Mesodermal cell (in vitro differentiated cells): ENCODE measurements at regions not wholly inside any gene's neighbourhood (a gene's known extent, or its start where the extent isn't known, plus 50 kb on each side); places are given as distances from the start of the nearest gene placed in this dataset.

Source experiments
- H3K27ac ChIP-seq: 2 replicates; pipeline ENCODE4 v1.7.0; 2013; ENCODE audit warnings: mild to moderate bottlenecking, low read depth, low read length, moderate library complexity; ENCODE audit not compliant: severe bottlenecking
- H3K36me3 ChIP-seq: 2 replicates; pipeline ENCODE4 v1.7.1; 2013; ENCODE audit warnings: mild to moderate bottlenecking, low read length, moderate library complexity; ENCODE audit not compliant: control insufficient read depth, insufficient read depth
- H3K4me1 ChIP-seq: one replicate; pipeline ENCODE4 v1.7.1; 2013; ENCODE audit warnings: mild to moderate bottlenecking, low read length; ENCODE audit not compliant: insufficient read depth, control insufficient read depth, poor library complexity, severe bottlenecking
- H3K4me3 ChIP-seq: 2 replicates; pipeline ENCODE4 v1.7.0; 2013; ENCODE audit warnings: low read length, control low read depth, mild to moderate bottlenecking; ENCODE audit not compliant: insufficient read depth, poor library complexity, severe bottlenecking; ENCODE audit errors: extremely low read depth
- H3K9me3 ChIP-seq: 2 replicates; pipeline ENCODE4 v1.7.1; 2013; ENCODE audit warnings: mild to moderate bottlenecking, low read length, moderate library complexity; ENCODE audit not compliant: control insufficient read depth
- WGBS, 2 experiments: methylation state at CpG; one replicate each; pipeline ENCODE4 v1.1.5; 2013; ENCODE audit warnings: missing lambda C conversion rate in 2 of 2; ENCODE audit not compliant: insufficient coverage in 2 of 2; 5-methylcytosine and 5-hydroxymethylcytosine counted together

DNA sequence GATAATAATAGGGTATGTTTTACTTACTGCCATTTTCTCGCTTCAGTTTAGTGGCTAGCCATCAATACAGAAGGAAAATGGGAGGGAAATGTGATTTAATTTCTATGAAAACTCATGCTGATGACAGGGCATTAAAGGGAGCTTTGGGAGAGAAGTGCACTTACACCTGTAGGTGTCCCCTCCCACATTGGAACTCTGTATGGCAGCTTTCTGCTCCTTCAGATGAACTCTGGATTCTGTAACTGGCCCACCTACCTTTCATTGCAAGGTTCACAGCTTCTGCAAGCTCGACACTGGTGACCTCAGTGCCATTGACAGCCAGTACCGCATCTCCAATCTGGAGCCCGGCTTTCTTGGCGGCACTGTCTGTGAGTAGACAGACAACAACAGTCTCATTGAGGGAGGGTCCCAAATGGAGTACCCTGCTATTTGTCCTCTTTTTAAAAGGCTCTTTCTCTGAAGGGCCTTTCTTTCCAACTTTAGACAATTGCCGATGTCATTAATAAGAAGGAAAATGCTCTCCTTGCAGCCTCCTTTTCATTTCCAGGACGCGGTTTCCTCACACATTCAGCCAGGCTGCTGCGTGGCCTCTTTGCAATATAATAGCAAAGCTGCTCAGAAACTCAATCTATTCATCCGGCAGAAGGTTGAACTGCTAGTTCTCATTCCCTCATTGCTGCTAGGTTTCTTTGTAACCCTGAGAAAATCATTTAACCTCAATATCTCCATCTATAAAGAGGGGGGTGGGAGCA, 63.6 kb downstream of the NUDT12 start:
- Histone ChIP-seq H3K9me3 (peaks cover 2% of the 10 kb centered on the region), H3K27ac (no peak overlapping the region), H3K4me3 (no peak overlapping the region), H3K4me1 (no peaks in the 10 kb centered on the region), H3K36me3 (no peaks in the 10 kb centered on the region)
- WGBS, 2 experiments = 58 to 60% methylated on average over 9 of the region's 10 CpGs

DNA sequence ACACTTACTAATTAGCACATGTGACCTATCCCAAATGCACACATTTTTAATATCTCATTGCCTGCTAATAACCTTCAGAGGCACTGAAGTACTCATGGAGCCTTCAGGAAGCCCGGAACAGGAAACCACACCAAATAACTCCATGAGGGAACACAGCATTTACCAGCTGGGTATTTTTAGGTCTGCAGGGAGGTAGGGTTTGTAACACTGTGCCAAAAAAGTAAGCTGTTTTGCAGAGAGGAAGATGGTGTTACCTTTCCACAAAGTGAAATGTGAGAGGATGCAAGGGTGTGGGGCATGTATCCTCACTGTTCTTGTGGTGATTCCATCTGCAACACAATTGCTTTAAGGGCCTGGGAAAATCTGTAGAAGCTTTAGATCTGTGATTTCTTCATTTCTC, 64.4 kb downstream of the NUDT12 start:
- Histone ChIP-seq H3K27ac (no peak overlapping the region), H3K4me1 (no peaks in the 10 kb centered on the region), H3K9me3 (peaks cover 2% of the 10 kb centered on the region), H3K4me3 (no peak overlapping the region), H3K36me3 (no peaks in the 10 kb centered on the region)
- 100% methylated on average over 1 of the region's 1 CpG; no CpG with 5 or more reads in 1 of the 2 experiments for WGBS, 2 experiments

GRCh38 chr5:103497781-103498180, 64.8 kb downstream of the NUDT12 start:
- WGBS, 2 experiments = 85% methylated on average over 2 of the region's 3 CpGs; no CpG with 5 or more reads in 1 of the 2 experiments
- Histone ChIP-seq H3K36me3 (no peaks in the 10 kb centered on the region), H3K4me3 (no peak overlapping the region), H3K27ac (no peak overlapping the region), H3K9me3 (peaks cover 2% of the 10 kb centered on the region), H3K4me1 (no peaks in the 10 kb centered on the region)

GRCh38 chr5:103490030-103490739, 72.4 kb downstream of the NUDT12 start:
- no peaks in the 10 kb centered on the region for H3K4me1 ChIP-seq
- WGBS, 2 experiments = 88 to 100% methylated on average over 1 of the region's 4 CpGs
- H3K9me3 ChIP-seq = peaks cover 2% of the 10 kb centered on the region
- no peaks in the 10 kb centered on the region for H3K36me3 ChIP-seq
- no peak overlapping the region for H3K27ac ChIP-seq
- H3K4me3 ChIP-seq = no peak overlapping the region

- Histone ChIP-seq H3K4me3 (no peak overlapping the region), H3K9me3 (peaks cover 2% of the 10 kb centered on the region), H3K4me1 (no peaks in the 10 kb centered on the region), H3K36me3 (no peaks in the 10 kb centered on the region), H3K27ac (no peak overlapping the region)
- 17 to 100% methylated on average over 1 of the region's 2 CpGs for WGBS, 2 experiments
Observed at GRCh38 chr5:103489307-103489706, 73.3 kb downstream of the NUDT12 start.

DNA sequence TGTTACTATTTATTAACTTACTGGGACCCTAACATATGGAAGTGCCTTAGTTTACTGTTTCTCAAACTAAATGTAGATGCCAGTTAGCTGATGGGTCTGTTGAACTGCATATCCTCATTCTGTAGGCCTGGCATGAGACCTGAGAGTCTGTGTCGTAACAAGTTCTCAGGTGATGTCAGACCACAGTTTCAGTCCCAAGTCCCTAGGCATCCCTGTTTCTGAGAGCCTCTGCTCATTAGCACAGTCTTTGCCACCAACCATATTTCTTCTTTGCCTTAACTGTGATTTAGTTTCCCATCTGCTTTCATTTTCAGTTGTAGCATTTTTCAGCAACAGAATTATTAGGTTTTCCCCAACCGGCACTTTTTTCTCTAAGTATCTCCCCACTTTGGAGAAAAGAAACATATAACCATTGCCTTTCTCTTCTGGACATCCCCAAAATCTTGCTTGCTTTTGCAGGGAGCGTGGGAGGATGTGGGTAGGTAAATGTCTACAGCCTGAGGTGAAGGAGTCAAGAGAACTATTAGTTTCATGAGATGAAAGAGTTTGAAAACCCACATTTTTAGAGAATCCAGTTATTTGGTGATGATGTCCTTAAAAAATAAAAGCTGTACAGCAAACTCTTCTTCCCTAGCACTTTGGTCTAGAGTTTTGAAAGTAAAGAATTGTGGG, 74.6 kb downstream of the NUDT12 start:
- Histone ChIP-seq H3K4me3 (no peak overlapping the region), H3K27ac (no peak overlapping the region), H3K9me3 (no peaks in the 10 kb centered on the region), H3K36me3 (no peaks in the 10 kb centered on the region), H3K4me1 (no peaks in the 10 kb centered on the region)
- 86 to 97% methylated on average over 1 to 2 of the region's 3 CpGs for WGBS, 2 experiments

- Histone ChIP-seq H3K36me3 (no peaks in the 10 kb centered on the region), H3K4me3 (no peak overlapping the region), H3K4me1 (no peaks in the 10 kb centered on the region), H3K27ac (no peak overlapping the region), H3K9me3 (no peaks in the 10 kb centered on the region)
- 70 to 81% methylated on average over 5 of the region's 6 CpGs for WGBS, 2 experiments
Observed at GRCh38 chr5:103487218-103487617, 75.4 kb downstream of the NUDT12 start.

DNA sequence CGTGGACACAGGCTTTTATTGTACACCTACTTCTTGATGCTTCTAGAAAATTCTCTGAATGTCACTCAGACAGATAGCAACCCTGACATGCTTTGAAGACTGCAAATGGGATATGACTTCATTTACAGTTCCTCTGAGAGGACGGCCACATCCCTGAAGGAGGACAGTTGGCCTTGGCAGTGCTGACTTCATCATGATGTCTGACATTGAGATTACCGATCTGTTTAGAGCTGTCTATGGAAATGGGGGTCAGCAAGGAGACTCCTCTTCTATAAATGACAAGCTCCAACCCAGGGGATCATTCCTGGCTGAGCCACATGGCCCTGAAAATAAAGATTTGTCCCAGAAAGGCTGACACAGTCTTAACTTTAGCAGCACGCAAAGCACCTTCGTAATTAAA, 75.8 kb downstream of the NUDT12 start:
- H3K4me1 ChIP-seq = no peaks in the 10 kb centered on the region
- 73 to 100% methylated on average over 2 to 3 of the region's 5 CpGs for WGBS, 2 experiments
- H3K9me3 ChIP-seq = no peaks in the 10 kb centered on the region
- no peak overlapping the region for H3K4me3 ChIP-seq
- no peaks in the 10 kb centered on the region for H3K36me3 ChIP-seq
- no peak overlapping the region for H3K27ac ChIP-seq

GRCh38 chr5:103480246-103480645, 82.3 kb downstream of the NUDT12 start:
- Histone ChIP-seq H3K4me3 (no peak overlapping the region), H3K4me1 (no peaks in the 10 kb centered on the region), H3K27ac (no peak overlapping the region), H3K9me3 (no peaks in the 10 kb centered on the region), H3K36me3 (no peaks in the 10 kb centered on the region)
- 50 to 100% methylated on average over 1 of the region's 3 CpGs for WGBS, 2 experiments

- H3K9me3 ChIP-seq = no peaks in the 10 kb centered on the region
- no CpG with 5 or more reads among the region's 1 CpG for WGBS, 2 experiments
Observed at GRCh38 chr5:103477678-103478077, 84.9 kb downstream of the NUDT12 start.

More at GRCh38 chr5:103477678-103478077, 84.9 kb downstream of the NUDT12 start:
- no peak overlapping the region for H3K27ac ChIP-seq
- H3K4me1 ChIP-seq = no peaks in the 10 kb centered on the region
- no peaks in the 10 kb centered on the region for H3K36me3 ChIP-seq
- H3K4me3 ChIP-seq = no peak overlapping the region
